ENCODE measurements at regions not wholly inside any gene's neighbourhood (a gene's known extent, or its start where the extent isn't known, plus 50 kb on each side); places are given as distances from the start of the nearest gene placed in this dataset.

GRCh38 chr9:80437825-80438224 lies 866.1 kb downstream of the TLE4 start:
- TF ChIP-seq CTCF (IDR thresholded peaks at IDR 0.05; ENCODE audit: low read depth, low read length), result no peak
- TF ChIP-seq POLR2A (IDR thresholded peaks at IDR 0.05; ENCODE audit: extremely low read depth, insufficient read length), result no peak
- TF ChIP-seq MAX (IDR thresholded peaks at IDR 0.05; ENCODE audit: low read depth, low read length), result no peak
- TF ChIP-seq MYC (IDR thresholded peaks at IDR 0.05; ENCODE audit: low read depth, low read length), result no peak
